ENCODE measurements at regions not wholly inside any gene's neighbourhood (a gene's known extent, or its start where the extent isn't known, plus 50 kb on each side); places are given as distances from the start of the nearest gene placed in this dataset.
"Not testable (repeated sequence)": the region's sequence is repeated elsewhere in the genome, so short reads cannot be mapped to it uniquely, and the experiment has no call there.

DNA sequence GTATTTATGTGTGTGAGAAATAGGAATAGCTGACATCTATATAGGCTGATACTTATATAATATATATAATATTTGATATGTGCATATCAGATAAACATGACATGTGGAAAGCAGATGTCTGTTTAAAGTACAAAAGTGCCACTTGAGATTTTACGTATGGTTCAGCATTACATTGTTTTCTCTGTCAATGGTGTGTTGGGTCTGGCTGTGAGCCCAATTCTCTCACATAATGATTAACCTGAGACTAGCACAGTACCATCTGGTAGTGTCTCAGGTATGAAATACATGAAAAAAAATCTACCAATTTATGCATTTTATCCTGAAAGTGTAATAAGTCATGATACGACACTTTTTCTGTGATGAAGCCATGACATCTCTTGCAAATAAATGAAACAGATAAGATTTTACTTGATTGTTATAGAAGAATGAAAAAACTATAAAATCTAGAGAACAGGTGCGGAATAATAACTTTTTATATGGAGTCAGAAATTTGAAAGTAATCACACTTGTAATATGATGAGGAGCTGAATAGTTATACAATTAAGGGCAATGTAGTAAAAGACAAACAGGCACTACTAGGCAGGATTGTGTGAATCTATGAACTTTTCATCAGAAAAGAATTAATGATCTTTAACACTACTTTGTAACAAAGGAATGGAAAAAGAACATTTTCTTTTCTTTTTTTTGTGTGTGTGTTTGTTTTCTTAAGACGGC lies 1405.0 kb downstream of the OLFM4 start:
- no peak overlapping the region for H3K27ac ChIP-seq (ENCODE audit: low read depth, low read length)
- no peaks in the 10 kb centered on the region for H3K9me2 ChIP-seq (replicated peaks; ENCODE audit: control insufficient read depth, low read length)
- H3K4me1 ChIP-seq (ENCODE audit: control insufficient read depth, low read length) = no peaks in the 10 kb centered on the region
- H3F3A ChIP-seq (ENCODE audit: control insufficient read depth, insufficient read depth) = no peaks in the 10 kb centered on the region
- H3K4me2 ChIP-seq (ENCODE audit: low read length) = no peak overlapping the region
- no peaks in the 10 kb centered on the region for H3K79me2 ChIP-seq (ENCODE audit: control insufficient read depth, low read length)
- no peaks in the 10 kb centered on the region for H3K36me3 ChIP-seq (ENCODE audit: control insufficient read depth, low read length)
- no peaks in the 10 kb centered on the region for H3K27me3 ChIP-seq (ENCODE audit: control insufficient read depth, low read length)
- TF ChIP-seq EZH2phosphoT487 (IDR thresholded peaks at IDR 0.05; ENCODE audit: borderline replicate concordance, low read length) = no peak
- TF ChIP-seq, protein P1, sequence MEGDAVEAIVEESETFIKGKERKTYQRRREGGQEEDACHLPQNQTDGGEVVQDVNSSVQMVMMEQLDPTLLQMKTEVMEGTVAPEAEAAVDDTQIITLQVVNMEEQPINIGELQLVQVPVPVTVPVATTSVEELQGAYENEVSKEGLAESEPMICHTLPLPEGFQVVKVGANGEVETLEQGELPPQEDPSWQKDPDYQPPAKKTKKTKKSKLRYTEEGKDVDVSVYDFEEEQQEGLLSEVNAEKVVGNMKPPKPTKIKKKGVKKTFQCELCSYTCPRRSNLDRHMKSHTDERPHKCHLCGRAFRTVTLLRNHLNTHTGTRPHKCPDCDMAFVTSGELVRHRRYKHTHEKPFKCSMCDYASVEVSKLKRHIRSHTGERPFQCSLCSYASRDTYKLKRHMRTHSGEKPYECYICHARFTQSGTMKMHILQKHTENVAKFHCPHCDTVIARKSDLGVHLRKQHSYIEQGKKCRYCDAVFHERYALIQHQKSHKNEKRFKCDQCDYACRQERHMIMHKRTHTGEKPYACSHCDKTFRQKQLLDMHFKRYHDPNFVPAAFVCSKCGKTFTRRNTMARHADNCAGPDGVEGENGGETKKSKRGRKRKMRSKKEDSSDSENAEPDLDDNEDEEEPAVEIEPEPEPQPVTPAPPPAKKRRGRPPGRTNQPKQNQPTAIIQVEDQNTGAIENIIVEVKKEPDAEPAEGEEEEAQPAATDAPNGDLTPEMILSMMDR (IDR thresholded peaks at IDR 0.05; ENCODE audit: low read depth, low read length, poor library complexity, severe bottlenecking) = no peak
- no peak overlapping the region for H3K4me3 ChIP-seq (ENCODE audit: low read length)
- H3K9me3 ChIP-seq (ENCODE audit: control insufficient read depth, insufficient read depth, low read length) = no peaks in the 10 kb centered on the region
- no peaks in the 10 kb centered on the region for H4K20me1 ChIP-seq (ENCODE audit: control insufficient read depth, insufficient read depth, low read depth, low read length)

DNA sequence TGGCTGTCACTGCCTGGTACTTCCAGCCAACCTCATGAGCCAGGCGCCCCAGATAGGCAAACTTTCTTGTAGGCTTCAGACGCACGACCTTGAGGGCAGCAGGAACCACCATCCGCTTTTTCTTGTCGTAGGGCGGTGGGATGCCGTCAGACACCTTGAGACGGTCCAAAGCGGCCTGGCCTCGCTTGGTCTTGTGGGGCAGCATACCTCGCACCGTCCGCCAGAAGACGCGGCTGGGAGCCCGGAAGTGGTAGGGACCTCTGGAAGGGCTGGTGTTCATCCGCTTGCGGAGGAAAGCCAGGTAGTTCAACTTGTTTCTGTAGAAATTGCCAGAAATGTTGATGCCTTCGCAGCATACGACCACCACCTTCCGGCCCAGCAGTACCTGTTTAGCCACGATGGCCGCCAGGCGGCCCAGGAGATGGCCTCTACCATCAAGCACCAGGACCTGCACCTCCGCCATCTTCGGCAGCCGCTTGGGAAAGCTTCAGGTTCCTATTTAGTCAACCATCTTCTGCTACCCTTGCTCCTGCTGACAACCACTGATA lies 1412.3 kb downstream of the OLFM4 start:
- not testable (repeated sequence) for H3K4me3 ChIP-seq (ENCODE audit: low read length); H3K79me2 ChIP-seq (ENCODE audit: control insufficient read depth, low read length); H3K36me3 ChIP-seq (ENCODE audit: control insufficient read depth, low read length); H3K27me3 ChIP-seq (ENCODE audit: control insufficient read depth, low read length); H3F3A ChIP-seq (ENCODE audit: control insufficient read depth, insufficient read depth); H3K27ac ChIP-seq (ENCODE audit: low read depth, low read length); H3K4me1 ChIP-seq (ENCODE audit: control insufficient read depth, low read length); H3K9me3 ChIP-seq (ENCODE audit: control insufficient read depth, insufficient read depth, low read length); H4K20me1 ChIP-seq (ENCODE audit: control insufficient read depth, insufficient read depth, low read depth, low read length); H3K9me2 ChIP-seq (replicated peaks; ENCODE audit: control insufficient read depth, low read length); H3K4me2 ChIP-seq (ENCODE audit: low read length)

DNA sequence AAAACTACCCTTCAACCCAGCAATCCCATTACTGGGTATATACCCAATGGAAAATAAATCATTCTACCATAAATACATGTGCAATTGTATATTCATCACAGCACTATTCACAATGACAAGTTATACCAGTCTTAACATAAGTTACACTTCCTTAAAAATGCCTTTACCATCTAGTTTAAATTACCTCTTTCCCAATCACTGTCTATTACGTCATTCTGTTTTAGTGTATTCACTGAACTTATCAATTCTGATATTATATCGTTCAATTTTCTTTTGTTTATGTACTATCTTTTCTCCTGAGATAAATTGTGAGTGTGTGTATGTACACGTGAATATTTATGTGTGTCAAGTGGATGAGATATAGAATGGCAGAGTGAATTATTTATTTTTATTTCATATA lies 1416.8 kb downstream of the OLFM4 start:
- Histone ChIP-seq H3K27me3 (ENCODE audit: control insufficient read depth, low read length) (no peaks in the 10 kb centered on the region), H3K4me3 (ENCODE audit: low read length) (no peak overlapping the region), H3K79me2 (ENCODE audit: control insufficient read depth, low read length) (no peaks in the 10 kb centered on the region), H3K4me1 (ENCODE audit: control insufficient read depth, low read length) (no peaks in the 10 kb centered on the region), H3K36me3 (ENCODE audit: control insufficient read depth, low read length) (no peaks in the 10 kb centered on the region), H4K20me1 (ENCODE audit: control insufficient read depth, insufficient read depth, low read depth, low read length) (no peaks in the 10 kb centered on the region), H3K4me2 (ENCODE audit: low read length) (no peak overlapping the region), H3K27ac (ENCODE audit: low read depth, low read length) (no peak overlapping the region), H3K9me2 (replicated peaks; ENCODE audit: control insufficient read depth, low read length) (no peaks in the 10 kb centered on the region), H3F3A (ENCODE audit: control insufficient read depth, insufficient read depth) (no peaks in the 10 kb centered on the region), H3K9me3 (ENCODE audit: control insufficient read depth, insufficient read depth, low read length) (no peaks in the 10 kb centered on the region)
- TF ChIP-seq, protein P1 (IDR thresholded peaks at IDR 0.05; ENCODE audit: low read depth, low read length, poor library complexity, severe bottlenecking) = no peak
- no peak for TF ChIP-seq EZH2phosphoT487 (IDR thresholded peaks at IDR 0.05; ENCODE audit: borderline replicate concordance, low read length)

DNA sequence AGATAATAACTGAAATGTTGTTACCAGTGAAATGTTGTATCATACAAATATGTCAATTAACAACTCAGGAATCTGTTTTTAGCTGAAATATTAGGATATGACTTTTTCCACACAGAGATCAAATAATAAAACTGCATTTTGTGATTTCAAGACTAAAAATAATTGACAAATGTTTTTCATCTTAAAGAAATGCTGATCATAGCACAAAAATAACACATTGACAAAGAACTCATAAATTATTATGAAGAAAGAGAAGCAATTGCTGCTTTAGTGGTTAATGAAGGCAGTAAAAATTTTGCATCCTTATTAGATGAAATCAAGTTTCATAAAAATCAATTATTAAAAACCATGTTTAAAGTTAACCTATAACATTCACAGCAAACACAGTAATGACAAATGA lies 1417.3 kb downstream of the OLFM4 start:
- Histone ChIP-seq H3K4me3 (ENCODE audit: low read length) (no peak overlapping the region), H3K9me3 (ENCODE audit: control insufficient read depth, insufficient read depth, low read length) (no peaks in the 10 kb centered on the region), H3K4me2 (ENCODE audit: low read length) (no peak overlapping the region), H3K4me1 (ENCODE audit: control insufficient read depth, low read length) (no peaks in the 10 kb centered on the region), H3K9me2 (replicated peaks; ENCODE audit: control insufficient read depth, low read length) (no peaks in the 10 kb centered on the region), H3K79me2 (ENCODE audit: control insufficient read depth, low read length) (no peaks in the 10 kb centered on the region), H3K27me3 (ENCODE audit: control insufficient read depth, low read length) (no peaks in the 10 kb centered on the region), H3K27ac (ENCODE audit: low read depth, low read length) (no peak overlapping the region), H3K36me3 (ENCODE audit: control insufficient read depth, low read length) (no peaks in the 10 kb centered on the region), H3F3A (ENCODE audit: control insufficient read depth, insufficient read depth) (no peaks in the 10 kb centered on the region), H4K20me1 (ENCODE audit: control insufficient read depth, insufficient read depth, low read depth, low read length) (no peaks in the 10 kb centered on the region)
- TF ChIP-seq, protein P1 (IDR thresholded peaks at IDR 0.05; ENCODE audit: low read depth, low read length, poor library complexity, severe bottlenecking) = no peak
- TF ChIP-seq EZH2phosphoT487 (IDR thresholded peaks at IDR 0.05; ENCODE audit: borderline replicate concordance, low read length) = no peak
